Progenitor cell of endocrine pancreas (in vitro differentiated cells): ENCODE measurements at regions not wholly inside any gene's neighbourhood (a gene's known extent, or its start where the extent isn't known, plus 50 kb on each side); places are given as distances from the start of the nearest gene placed in this dataset.

Experiments
- DNase-seq: peaks from one replicate; pipeline ENCODE4 v3.0.0; 2021; ENCODE audit warnings: low spot score; ENCODE audit not compliant: unreplicated experiment
- H3K27ac Mint-ChIP-seq: 2 replicates; pipeline ENCODE4 v1.8.0; 2021; ENCODE audit warnings: mild to moderate bottlenecking, moderate library complexity, mixed read lengths
- H3K27me3 Mint-ChIP-seq: 2 replicates; pipeline ENCODE4 v1.8.0; 2021; ENCODE audit warnings: mixed read lengths
- H3K36me3 Mint-ChIP-seq: 2 replicates; pipeline ENCODE4 v1.8.0; 2022; ENCODE audit warnings: mixed read lengths; ENCODE audit not compliant: insufficient read depth
- H3K4me1 Mint-ChIP-seq: 2 replicates; pipeline ENCODE4 v1.8.0; 2021; ENCODE audit warnings: low read depth, mixed read lengths
- H3K4me3 Mint-ChIP-seq: 2 replicates; pipeline ENCODE4 v1.8.0; 2021; ENCODE audit warnings: low read depth, mild to moderate bottlenecking, moderate library complexity, mixed read lengths
- H3K9me3 Mint-ChIP-seq: 2 replicates; pipeline ENCODE4 v1.8.0; 2021; ENCODE audit warnings: low read depth, mixed read lengths
- TF ChIP-seq, protein P1 (sequence below): fragments of 200-600 bp; sonication (generic); IDR thresholded peaks from one replicate; pipeline ENCODE4 v1.5.0; 2021; ENCODE audit warnings: antibody characterized with exemption, mild to moderate bottlenecking; ENCODE audit not compliant: unreplicated experiment

DNA sequence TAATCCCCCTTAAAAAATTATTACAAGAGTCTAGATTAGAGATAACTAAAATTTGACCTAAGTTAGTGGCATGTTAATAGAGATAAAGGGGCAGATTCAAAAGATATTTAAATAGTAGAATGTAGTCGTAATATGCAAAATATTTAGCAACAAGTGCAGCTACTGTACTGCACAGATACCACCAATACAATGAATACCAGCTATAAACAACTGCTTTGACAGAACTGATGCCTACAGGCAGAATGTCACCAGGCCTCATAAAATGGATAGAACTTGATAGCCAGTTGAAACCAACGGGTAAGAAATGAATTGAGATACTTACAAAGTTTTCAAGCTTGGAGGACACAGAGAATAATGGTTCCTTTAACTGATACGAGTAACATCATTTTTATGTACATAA, 249.3 kb upstream of the VEPH1 start:
- no peaks in the 10 kb centered on the region for H3K27me3 Mint-ChIP-seq
- H3K9me3 Mint-ChIP-seq: no peaks in the 10 kb centered on the region
- DNase-seq: no peak
- TF ChIP-seq, protein P1, sequence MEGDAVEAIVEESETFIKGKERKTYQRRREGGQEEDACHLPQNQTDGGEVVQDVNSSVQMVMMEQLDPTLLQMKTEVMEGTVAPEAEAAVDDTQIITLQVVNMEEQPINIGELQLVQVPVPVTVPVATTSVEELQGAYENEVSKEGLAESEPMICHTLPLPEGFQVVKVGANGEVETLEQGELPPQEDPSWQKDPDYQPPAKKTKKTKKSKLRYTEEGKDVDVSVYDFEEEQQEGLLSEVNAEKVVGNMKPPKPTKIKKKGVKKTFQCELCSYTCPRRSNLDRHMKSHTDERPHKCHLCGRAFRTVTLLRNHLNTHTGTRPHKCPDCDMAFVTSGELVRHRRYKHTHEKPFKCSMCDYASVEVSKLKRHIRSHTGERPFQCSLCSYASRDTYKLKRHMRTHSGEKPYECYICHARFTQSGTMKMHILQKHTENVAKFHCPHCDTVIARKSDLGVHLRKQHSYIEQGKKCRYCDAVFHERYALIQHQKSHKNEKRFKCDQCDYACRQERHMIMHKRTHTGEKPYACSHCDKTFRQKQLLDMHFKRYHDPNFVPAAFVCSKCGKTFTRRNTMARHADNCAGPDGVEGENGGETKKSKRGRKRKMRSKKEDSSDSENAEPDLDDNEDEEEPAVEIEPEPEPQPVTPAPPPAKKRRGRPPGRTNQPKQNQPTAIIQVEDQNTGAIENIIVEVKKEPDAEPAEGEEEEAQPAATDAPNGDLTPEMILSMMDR: no peak
- no peak overlapping the region for H3K4me3 Mint-ChIP-seq
- no peaks in the 10 kb centered on the region for H3K36me3 Mint-ChIP-seq
- no peak overlapping the region for H3K27ac Mint-ChIP-seq
- peaks cover 14% of the 10 kb centered on the region for H3K4me1 Mint-ChIP-seq

DNA sequence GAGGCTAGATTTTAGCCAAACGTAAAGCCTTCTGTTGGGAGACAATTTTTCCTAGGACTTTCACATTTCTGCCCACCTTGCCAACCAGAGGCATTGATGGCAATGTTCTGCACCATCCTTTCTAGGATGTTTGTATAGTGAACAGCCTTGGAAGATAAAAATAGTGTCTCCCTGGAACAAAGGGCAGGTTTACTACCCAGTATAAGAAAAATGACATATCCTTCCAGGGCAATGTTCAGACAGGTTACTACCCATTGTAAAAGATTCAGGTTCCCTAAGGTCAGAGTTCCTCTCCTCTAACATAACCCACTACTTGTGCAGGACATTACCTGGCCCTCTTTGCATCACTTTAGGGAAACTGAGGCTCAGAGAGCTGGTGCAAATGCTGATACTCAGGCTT, 248.2 kb upstream of the VEPH1 start:
- TF ChIP-seq, protein P1: no peak
- H3K36me3 Mint-ChIP-seq: no peaks in the 10 kb centered on the region
- H3K27ac Mint-ChIP-seq: no peak overlapping the region
- no peak overlapping the region for H3K4me3 Mint-ChIP-seq
- H3K27me3 Mint-ChIP-seq: no peaks in the 10 kb centered on the region
- peaks cover 14% of the 10 kb centered on the region for H3K4me1 Mint-ChIP-seq
- H3K9me3 Mint-ChIP-seq: peaks cover under 1% of the 10 kb centered on the region
- DNase-seq: no peak

DNA sequence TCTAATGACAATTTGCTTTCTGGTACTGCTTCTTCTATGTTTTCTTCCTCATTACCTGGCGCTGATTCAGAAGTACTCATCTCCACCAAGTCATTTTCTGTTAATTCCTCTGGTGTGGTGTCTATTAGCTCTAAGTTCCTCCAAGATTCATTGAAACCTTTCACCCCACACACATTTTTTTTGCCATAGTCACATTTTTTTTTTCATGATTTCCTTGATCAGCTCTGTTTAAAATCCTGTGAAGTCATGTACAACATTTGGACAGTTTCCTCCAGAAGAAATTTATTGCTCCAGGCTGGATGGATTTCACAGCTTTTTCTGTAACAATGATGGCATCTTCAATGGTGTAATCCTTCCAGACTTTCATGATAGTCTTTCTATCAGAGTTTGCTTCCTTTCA, 243.2 kb upstream of the VEPH1 start:
- no peaks in the 10 kb centered on the region for H3K36me3 Mint-ChIP-seq

DNA sequence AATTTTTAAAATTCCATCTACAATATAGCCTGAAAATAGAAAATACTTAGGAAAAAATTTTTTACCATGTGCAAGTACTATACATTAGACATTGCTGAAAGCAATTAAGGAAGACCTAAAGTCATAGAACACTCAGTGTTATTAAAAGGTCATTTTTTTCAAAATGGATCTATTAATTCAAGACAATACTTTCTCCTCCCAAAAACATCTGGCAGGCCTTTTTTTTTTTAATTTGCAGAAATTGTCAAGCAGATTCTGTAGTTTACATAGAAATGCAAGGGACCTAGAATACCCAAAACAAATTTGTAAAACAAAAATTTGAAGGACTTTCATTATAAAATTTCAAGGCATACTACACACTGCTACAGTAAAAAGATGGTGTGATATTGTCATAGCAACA, 238.4 kb upstream of the VEPH1 start:
- Mint-ChIP-seq H3K9me3 (peaks cover 24% of the 10 kb centered on the region), H3K4me3 (no peak overlapping the region), H3K27ac (no peak overlapping the region), H3K4me1 (no peaks in the 10 kb centered on the region), H3K36me3 (no peaks in the 10 kb centered on the region), H3K27me3 (no peaks in the 10 kb centered on the region)
- no peak for DNase-seq
- TF ChIP-seq, protein P1: no peak

More for the DNA sequence above, 243.2 kb upstream of the VEPH1 start:
- H3K9me3 Mint-ChIP-seq: peaks cover 24% of the 10 kb centered on the region
- H3K27me3 Mint-ChIP-seq: no peaks in the 10 kb centered on the region
- H3K27ac Mint-ChIP-seq: no peak overlapping the region
- no peak for DNase-seq
- TF ChIP-seq, protein P1: no peak
- no peak overlapping the region for H3K4me3 Mint-ChIP-seq
- no peaks in the 10 kb centered on the region for H3K4me1 Mint-ChIP-seq

DNA sequence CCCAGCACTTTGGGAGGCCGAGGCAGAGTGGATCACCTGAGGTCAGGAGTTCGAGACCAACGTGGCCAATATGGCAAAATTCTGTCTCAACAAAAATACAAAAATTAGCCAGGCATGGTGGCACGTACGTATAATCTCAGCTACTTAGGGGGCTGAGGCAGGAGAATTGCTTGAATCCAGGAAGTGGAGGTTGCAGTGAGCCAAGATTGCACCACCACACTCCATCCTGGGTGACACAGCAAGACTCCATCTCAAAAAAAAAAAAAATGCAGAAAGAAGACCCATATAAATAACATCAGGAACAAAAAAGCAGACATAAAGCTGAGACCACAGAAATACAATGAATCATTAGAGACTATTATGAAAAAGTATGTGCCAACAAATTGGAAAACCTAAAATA, 235.2 kb upstream of the VEPH1 start:
- Mint-ChIP-seq H3K4me1 (no peaks in the 10 kb centered on the region), H3K27ac (no peak overlapping the region)
- no peak for DNase-seq

More for the DNA sequence above, 235.2 kb upstream of the VEPH1 start:
- TF ChIP-seq, protein P1: no peak
- Mint-ChIP-seq H3K4me3 (no peak overlapping the region), H3K27me3 (no peaks in the 10 kb centered on the region), H3K9me3 (peaks cover 14% of the 10 kb centered on the region), H3K36me3 (no peaks in the 10 kb centered on the region)
